CD4-positive, alpha-beta T cell treated with Interleukin-6 for 4 hours (primary cell): ENCODE measurements at regions not wholly inside any gene's neighbourhood (a gene's known extent, or its start where the extent isn't known, plus 50 kb on each side); places are given as distances from the start of the nearest gene placed in this dataset.
"Not testable (repeated sequence)": the region's sequence is repeated elsewhere in the genome, so short reads cannot be mapped to it uniquely, and the experiment has no call there.

ENCODE experiments used
- DNase-seq: peaks from one replicate; pipeline ENCODE4 v3.0.0-alpha.2; 2020; ENCODE audit warnings: mixed read lengths

GRCh38 chr2:182598626-182599025 is 117.4 kb upstream of the DNAJC10 start:
- no peak for DNase-seq

DNA sequence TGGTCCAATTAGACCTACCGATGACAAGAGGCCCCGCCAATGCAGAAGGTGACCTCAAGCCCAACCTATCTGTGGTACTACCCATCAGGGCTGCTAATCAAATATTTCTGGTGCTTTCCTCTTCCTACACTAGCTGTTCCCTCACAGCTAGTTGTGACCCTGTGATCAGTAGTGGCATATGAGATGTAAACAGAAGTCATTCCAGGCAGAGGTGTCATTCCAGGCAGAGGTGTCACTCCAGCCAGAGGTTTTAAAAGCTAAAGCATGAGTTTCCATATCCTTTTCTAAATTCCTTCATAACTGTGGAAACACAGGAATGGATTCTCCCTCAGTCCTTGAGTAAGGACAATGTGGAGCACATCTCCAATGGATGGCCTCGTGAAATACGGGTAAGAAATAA is 110.9 kb upstream of the DNAJC10 start:
- no peak for DNase-seq

DNA sequence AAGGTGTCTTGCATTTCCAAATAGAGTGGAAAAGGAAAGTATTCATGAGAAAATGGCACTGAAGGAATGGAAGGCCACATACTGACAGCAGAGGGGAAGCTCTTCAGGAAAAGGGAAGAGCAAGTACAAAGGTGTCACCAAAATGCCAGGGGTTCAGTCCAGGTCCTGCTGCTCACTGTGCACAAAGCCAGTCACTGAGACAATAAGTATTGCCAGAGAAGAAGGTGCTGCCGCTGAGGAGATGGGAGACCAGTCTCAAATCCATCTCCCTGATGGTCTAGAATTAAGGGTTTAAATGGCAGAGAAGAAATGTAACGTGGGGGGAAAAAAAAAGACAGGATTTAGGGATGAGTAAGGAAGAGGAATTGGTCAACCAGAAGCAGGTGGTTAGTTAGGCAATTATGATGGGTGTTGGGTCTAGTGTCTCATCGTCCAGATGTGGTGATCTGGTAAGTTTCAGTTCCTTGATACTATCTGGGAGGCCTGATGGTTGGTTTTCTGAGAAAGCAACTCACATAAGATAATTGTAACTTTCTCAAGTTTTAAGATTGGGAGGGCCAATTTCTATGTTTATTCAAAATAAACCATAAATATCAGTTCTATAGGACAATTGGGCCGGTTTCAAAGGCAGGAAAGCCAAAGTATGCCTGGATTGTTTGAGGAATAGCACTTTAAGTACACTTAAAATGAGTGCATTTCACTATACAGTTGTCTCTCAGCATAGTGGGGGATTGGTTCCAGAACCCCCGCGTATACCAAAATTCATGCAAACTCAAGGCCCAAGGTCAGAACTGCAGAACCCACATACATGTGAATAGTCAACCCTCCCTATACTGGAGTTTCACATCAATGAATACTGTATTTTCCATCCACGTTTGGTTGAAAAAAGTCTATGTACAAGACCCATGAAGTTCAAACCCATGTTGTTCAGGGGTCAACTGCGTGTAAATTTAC is 109.1 kb upstream of the DNAJC10 start:
- no peak for DNase-seq

DNA sequence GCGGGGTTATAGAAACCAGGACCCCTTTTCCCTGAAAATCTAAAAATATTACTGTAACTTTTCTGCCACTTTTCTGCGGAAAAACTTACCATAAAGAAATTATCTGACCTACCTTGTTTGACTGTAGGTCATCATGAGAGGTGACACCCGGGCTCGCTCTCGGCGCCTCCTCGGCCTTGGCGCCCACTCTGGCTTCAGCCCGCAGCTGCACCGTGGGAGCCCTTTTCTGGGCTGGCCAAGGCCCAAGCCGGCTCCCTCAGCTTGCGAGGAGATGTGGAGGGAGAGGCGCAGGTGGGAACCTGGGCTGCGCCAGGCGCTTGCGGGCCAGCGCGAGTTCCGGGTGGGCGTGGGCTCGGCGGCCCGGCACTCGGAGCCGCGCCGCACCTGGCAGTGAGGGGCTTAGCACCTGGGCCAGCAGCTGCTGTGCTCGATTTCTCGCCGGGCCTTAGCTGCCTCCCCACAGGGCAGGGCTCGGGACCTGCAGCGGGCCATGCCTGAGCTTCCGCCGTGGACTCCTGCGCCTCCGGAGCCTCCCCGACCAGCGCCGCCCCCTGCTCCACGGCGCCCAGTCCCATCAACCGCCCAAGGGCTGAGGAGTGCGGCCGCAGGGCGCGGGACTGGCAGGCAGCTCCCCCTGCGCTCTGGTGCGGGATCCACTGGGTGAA is 107.7 kb upstream of the DNAJC10 start:
- no peak for DNase-seq

- DNase-seq: not testable (repeated sequence)
Measured at GRCh38 chr2:182609005-182609404, 107.1 kb upstream of the DNAJC10 start.

- no peak for DNase-seq
Measured at GRCh38 chr2:182610231-182610630, 105.8 kb upstream of the DNAJC10 start.

DNA sequence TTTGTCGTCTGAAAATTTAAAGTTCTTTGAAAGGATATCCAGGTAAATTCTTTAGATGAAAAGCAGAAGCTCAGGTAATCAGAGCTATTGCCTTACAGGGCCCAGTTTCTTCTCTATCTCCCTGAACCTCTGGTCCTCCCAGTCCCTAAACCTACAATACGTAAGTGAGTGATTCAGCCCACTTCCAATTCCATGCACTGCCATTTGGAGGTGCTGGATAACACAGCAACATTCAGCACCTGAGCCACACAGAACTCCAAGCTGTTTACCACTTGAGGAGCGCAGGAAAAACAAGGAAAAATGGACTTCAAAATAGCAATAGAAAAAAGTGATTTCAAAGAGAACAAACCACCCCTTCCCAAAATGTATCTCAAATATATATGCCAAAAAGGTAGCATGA is 105.0 kb upstream of the DNAJC10 start:
- no peak for DNase-seq

DNA sequence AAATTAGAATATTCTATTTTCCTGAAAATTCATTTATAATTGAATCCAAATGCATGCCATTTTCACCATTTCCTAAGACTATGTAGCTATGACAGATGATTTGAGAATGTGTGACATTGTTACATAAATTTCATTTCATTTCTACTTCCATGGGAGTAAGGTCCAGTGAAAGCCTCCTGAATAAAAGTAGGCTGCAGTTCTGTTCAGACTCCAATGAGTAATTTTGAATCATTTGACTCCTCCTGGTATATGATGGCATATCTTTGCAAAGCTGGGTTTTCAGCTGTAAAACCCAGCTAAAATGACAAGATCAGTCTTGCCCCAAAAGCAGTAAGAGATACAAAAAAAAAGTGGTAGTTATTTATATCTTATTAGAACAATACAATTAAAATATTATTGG is 101.0 kb upstream of the DNAJC10 start:
- DNase-seq: no peak

DNA sequence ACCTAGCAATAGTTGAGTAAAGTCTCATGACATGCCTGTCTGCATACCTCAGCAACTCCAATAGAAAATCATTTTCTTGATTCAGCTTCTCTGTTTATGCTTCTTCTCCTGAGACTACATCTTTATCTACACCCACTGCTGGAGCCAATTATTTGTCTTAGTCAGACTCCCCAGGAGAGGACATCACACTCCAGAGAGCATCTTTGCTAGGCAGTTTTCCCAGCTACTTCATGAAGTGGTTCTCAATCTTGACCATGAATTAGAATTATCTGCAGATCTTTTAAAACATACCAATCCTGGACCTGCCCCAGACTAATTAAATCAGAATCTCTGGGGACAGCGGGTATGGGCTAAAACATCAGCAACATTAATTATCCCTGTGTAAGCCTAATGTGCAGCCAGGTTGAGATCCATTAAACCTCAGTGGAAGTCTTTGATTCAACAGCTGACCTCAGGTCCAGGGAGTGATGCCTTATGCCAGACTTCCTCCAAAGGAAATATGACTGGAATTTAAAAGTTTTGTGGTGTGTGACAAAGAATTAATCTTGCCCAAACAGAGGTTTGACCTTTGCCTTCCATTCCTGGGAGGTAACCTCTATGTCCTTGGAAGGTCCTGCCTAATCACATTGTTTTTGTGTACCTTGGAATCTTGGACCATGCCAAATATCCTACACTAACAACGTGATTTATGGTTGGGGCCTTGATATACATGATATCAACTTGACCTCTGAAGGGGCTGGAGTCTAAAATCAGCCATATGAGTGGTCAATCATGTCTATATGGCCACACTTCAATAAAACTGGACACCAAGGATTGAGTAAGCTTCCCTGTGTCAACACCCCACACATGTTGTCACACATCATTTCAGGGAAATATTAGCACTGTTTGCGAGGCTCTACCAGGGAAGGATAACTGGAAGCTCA is 99.3 kb upstream of the DNAJC10 start:
- DNase-seq: no peak

DNA sequence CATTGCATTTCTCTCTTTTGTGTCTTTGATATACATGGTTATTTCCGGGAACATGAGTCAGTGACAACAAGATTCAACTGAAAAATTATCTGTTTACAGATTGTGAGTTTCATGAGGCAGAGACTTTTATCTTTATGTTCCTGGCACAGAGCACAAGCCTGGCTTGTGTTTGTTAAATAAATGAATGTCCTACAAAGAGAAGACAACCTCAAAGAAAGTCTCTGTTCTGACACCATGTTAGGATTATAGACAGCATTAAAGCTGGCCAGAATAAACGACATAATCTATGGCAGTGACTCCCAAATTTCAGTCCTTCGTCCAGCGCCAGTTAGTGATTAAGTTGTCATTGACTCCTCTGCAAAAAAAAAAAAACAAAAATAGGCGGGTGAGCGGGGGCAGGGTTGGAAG is 97.4 kb upstream of the DNAJC10 start:
- DNase-seq: no peak

DNA sequence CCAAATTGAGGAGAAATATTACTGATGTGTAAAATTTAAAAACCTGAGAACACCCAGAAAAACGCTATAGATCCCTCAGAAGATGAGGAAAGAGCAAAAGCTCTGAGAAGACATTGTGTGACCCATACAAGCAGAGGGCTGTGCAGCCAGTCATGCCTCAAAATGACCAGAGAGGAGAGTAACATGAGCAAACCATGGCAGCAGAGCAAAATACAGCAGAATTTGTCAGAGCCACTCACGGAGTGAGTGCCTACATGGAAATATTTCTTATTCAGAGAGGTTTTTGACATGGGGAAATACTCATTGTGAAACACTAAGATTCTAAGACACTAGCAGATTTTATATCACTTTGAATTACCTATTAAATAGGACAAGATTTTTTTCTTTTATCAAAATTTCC is 96.8 kb upstream of the DNAJC10 start:
- DNase-seq: no peak

- DNase-seq: no peak
Measured at GRCh38 chr2:182621191-182621590, 94.9 kb upstream of the DNAJC10 start.

DNA sequence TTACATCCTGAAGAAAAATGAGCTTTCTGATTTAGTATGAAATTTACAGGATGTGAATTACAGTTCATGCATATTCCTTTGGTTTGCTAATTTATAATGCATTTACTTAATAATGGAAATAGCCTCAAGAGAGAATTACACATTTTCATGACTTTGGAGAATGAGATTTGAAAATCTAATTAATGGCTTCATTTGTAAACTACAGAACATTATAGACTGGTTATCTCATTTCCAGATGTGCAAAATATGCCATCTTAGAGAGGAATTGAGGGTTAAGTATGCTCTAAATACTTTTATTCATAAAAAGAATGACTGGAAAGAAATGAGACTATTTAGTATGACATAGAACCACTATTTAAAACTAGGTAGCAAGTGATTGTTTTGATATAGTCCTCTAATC is 94.2 kb upstream of the DNAJC10 start:
- no peak for DNase-seq

- no peak for DNase-seq
Measured at GRCh38 chr2:182622231-182622630, 93.8 kb upstream of the DNAJC10 start.

DNA sequence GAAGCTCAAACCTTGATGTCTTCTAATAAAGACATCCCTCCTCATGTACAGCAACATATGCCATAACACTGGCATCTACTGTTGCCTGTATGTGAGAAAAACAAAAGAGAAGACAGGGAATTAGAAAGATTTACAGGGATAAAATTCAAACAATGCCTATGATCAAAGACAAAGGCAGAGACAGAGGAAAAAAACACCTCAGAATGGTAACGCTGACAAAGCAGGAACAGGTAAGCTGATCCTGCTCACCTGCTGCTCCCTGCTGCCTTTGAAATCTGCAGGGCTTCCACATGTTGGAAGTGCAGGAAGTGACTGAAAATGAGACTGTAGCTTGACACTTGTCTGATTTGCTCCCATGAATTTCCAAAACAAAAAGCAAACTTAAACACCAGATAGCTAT is 90.2 kb upstream of the DNAJC10 start:
- DNase-seq: no peak

DNA sequence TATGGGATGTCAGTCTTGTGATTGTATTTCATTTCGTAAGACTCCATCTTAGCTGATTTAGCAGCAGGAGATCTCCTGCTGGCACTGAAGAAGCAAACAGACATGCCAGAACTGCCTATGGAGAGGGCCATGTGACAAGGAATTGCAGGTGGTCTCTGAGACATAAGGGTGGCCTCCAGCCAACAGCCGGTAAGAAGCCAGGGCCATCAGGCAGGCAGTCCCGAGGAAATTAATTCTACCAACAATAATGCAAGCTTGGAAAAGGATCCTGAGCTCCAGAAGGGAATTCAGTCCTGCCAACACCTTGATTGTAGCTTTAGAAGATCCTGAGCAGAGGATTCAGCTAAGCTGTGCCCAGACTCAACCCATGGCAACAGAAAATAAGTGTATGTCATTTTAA is 87.1 kb upstream of the DNAJC10 start:
- DNase-seq: no peak

DNA sequence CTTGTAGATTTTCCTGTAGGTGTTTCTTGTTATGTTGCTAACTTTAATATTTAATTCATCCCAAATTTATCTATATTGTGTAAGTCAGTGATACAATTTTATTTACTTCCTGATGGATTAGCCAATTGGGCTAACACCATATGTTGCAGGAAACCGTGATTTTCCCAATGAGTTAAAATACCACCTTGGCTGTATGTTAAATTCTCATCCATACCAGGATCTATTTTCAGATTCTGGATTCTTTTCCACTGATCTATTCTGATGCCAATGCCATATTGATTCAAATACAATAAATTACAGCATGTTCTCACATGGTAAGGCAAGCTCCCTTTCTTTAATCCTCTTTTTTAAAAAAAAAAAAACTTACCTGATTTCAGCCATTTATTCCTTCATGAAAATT is 85.8 kb upstream of the DNAJC10 start:
- no peak for DNase-seq

- DNase-seq: no peak
Measured at GRCh38 chr2:182631299-182631698, 84.8 kb upstream of the DNAJC10 start.

DNA sequence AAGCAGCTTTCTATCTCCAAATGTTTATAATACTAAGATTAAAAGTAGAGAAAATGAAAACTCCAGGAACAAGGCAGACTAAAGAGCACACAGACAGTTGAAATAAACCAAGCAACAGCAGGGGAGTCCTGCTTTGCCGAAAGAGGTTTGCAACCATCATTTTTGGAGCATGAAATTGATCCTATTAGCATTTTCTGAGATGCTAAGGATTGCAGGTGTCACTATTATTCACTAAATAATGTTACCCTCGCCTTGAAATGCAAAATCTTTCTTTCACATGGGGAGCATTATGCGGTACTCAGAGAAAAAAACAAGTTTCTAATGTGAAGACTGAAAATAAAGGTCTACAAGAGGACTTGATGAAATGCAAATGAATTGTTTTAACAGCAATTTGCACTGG is 81.7 kb upstream of the DNAJC10 start:
- DNase-seq: no peak

DNA sequence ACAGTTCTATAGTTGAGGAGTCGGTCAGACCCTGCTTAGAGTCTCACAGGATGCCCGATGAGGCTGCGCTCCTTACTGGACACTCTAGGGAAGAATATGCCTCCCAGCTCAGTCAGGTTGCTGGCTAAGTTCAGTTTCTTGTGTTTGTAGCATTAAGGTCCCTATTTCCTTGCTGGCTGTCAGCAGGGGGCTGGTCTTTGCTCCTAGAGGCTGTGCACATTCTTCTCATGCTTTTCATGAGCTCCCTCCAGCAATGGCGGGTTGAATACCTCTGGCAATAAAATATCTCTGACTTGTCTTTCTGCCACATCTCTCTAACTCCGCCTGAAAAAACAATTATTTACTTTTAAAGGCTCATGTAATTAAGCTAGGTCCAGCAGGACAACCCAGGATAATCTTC is 79.4 kb upstream of the DNAJC10 start:
- no peak for DNase-seq

- DNase-seq: no peak
Measured at GRCh38 chr2:182638667-182639066, 77.4 kb upstream of the DNAJC10 start.

DNA sequence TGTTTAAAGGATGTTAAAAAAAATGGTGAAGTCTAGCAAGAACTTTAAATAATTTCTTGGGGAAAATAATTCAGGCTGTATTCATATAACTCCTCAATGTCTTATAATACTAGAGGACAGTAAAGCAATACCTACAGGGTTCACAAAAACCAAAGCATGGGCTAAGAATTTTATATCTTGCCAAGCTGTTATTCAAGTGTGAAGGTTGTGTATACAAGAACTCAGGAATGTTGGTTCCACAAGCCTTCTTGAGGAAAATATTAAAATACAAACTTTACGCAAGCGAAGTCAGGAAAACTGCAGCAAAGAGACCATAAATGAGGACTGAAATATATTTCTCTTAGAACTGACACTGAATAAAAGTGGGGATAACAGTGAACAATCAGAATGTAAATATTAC is 76.1 kb upstream of the DNAJC10 start:
- no peak for DNase-seq

GRCh38 chr2:182642328-182642727 is 73.7 kb upstream of the DNAJC10 start:
- peak; percentile 16 for DNase-seq
